Liver (tissue), 8 donors: ENCODE measurements at regions not wholly inside any gene's neighbourhood (a gene's known extent, or its start where the extent isn't known, plus 50 kb on each side); places are given as distances from the start of the nearest gene placed in this dataset.

ENCODE experiments used
- DNase-seq: peaks from one replicate; pipeline ENCODE4 v3.0.0-alpha.2; 2017; ENCODE audit warnings: low spot score
- H3K27ac ChIP-seq, 2 donors: one replicate each; pipeline ENCODE4 v1.7.0; 2013; ENCODE audit warnings: inconsistent platforms in 2 of 2, low read length in 2 of 2, control low read depth in 1 of 2, low read depth in 1 of 2, mild to moderate bottlenecking in 1 of 2
- H3K27me3 ChIP-seq, 4 donors: one replicate each; pipeline versions ENCODE4 v1.6.1 to v1.7.0; 2013; ENCODE audit warnings: low read length in 3 of 4, inconsistent platforms in 1 of 4, mild to moderate bottlenecking in 1 of 4, moderate library complexity in 1 of 4; ENCODE audit not compliant: control insufficient read depth in 4 of 4, insufficient read depth in 4 of 4
- H3K36me3 ChIP-seq, 4 donors: one replicate each; pipeline versions ENCODE4 v1.6.1 to v1.7.0; 2013; ENCODE audit warnings: low read length in 3 of 4, mild to moderate bottlenecking in 3 of 4, low read depth in 1 of 4, moderate library complexity in 1 of 4; ENCODE audit not compliant: control insufficient read depth in 4 of 4, insufficient read depth in 3 of 4
- H3K4me1 ChIP-seq, 4 donors: one replicate each; pipeline versions ENCODE4 v1.6.1 to v1.7.0; 2013; ENCODE audit warnings: low read length in 3 of 4, mild to moderate bottlenecking in 3 of 4, moderate library complexity in 1 of 4; ENCODE audit not compliant: control insufficient read depth in 4 of 4, insufficient read depth in 4 of 4
- H3K4me3 ChIP-seq, 3 donors: one replicate each; pipeline versions ENCODE4 v1.6.1 to v1.7.0; 2013; ENCODE audit warnings: low read length in 3 of 3, control low read depth in 1 of 3, low read depth in 1 of 3, mild to moderate bottlenecking in 1 of 3
- H3K9ac ChIP-seq, 2 donors: one replicate each; pipeline ENCODE4 v1.7.0; 2013; ENCODE audit warnings: low read length in 2 of 2, mild to moderate bottlenecking in 2 of 2, moderate library complexity in 2 of 2, control low read depth in 1 of 2, low read depth in 1 of 2
- H3K9me3 ChIP-seq, 4 donors: one replicate each; pipeline versions ENCODE4 v1.6.1 to v1.7.0; 2013; ENCODE audit warnings: low read length in 3 of 4; ENCODE audit not compliant: control insufficient read depth in 4 of 4
- ATF3 ChIP-seq: IDR thresholded peaks from 2 replicates; pipeline ENCODE4 v1.6.1; 2016; ENCODE audit warnings: antibody characterized with exemption
- CTCF ChIP-seq: fragments of 150-350 bp; IDR thresholded peaks from 2 replicates; pipeline ENCODE4 v1.5.1; 2017; ENCODE audit warnings: improper control_type of control experiment, low read depth, low read length; ENCODE audit not compliant: missing input control
- EGR1 ChIP-seq, 2 donors: IDR thresholded peaks; 2 replicates each; pipeline ENCODE4 v1.6.1; 2016 to 2018; ENCODE audit warnings: antibody characterized with exemption in 2 of 2, low read depth in 2 of 2
- FOXA1 ChIP-seq: IDR thresholded peaks from 2 replicates; pipeline ENCODE4 v1.6.1; 2016; ENCODE audit warnings: antibody characterized with exemption
- FOXA2 ChIP-seq: IDR thresholded peaks from 2 replicates; pipeline ENCODE4 v1.6.1; 2016; ENCODE audit warnings: antibody characterized with exemption
- GABPA ChIP-seq, 2 donors: IDR thresholded peaks in 1 of 2; conservative IDR thresholded peaks in 1 of 2; 2 replicates each; pipeline ENCODE4 v1.6.1; 2016; ENCODE audit warnings: antibody characterized with exemption in 2 of 2, mild to moderate bottlenecking in 1 of 2, moderate library complexity in 1 of 2
- HNF4A ChIP-seq, 2 donors: conservative IDR thresholded peaks; 2 replicates each; pipeline ENCODE4 v1.6.1; 2016; ENCODE audit warnings: antibody characterized with exemption in 2 of 2, mild to moderate bottlenecking in 2 of 2
- JUND ChIP-seq, 2 donors: IDR thresholded peaks; 2 replicates each; pipeline ENCODE4 v1.6.1; 2016; ENCODE audit warnings: antibody characterized with exemption in 2 of 2
- NR2F2 ChIP-seq: IDR thresholded peaks from 2 replicates; pipeline ENCODE4 v1.6.1; 2016; ENCODE audit warnings: antibody characterized with exemption
- RAD21 ChIP-seq, 2 donors: IDR thresholded peaks; 2 replicates each; pipeline ENCODE4 v1.6.1; 2016; ENCODE audit warnings: antibody characterized with exemption in 2 of 2, mild to moderate bottlenecking in 2 of 2
- RXRA ChIP-seq, 2 donors: IDR thresholded peaks; 2 replicates each; pipeline ENCODE4 v1.6.1; 2017 to 2018; ENCODE audit warnings: antibody characterized with exemption in 2 of 2, mild to moderate bottlenecking in 1 of 2
- SP1 ChIP-seq: IDR thresholded peaks from 2 replicates; pipeline ENCODE4 v1.6.1; 2018; ENCODE audit warnings: antibody characterized with exemption, mild to moderate bottlenecking
- TAF1 ChIP-seq: conservative IDR thresholded peaks from 2 replicates; pipeline ENCODE4 v1.6.1; 2016; ENCODE audit warnings: antibody characterized with exemption, mild to moderate bottlenecking
- YY1 ChIP-seq: IDR thresholded peaks from 2 replicates; pipeline ENCODE4 v1.6.1; 2016; ENCODE audit warnings: antibody characterized with exemption, mild to moderate bottlenecking
- ZBTB33 ChIP-seq: IDR thresholded peaks from 2 replicates; pipeline ENCODE4 v1.6.1; 2016; ENCODE audit warnings: antibody characterized with exemption
- WGBS: extraction: QIAGEN DNeasy Blood & Tissue Kit; methylation state at CpG from one replicate; pipeline ENCODE4 v1.1.7; 2013; 5-methylcytosine and 5-hydroxymethylcytosine counted together
- TF ChIP-seq, protein P1 (sequence below): IDR thresholded peaks from 2 replicates; pipeline ENCODE4 v1.6.1; 2016; ENCODE audit warnings: antibody characterized with exemption, mild to moderate bottlenecking
- donor health status: healthy.
- donor health status: healthy.
- donor health status: healthy.
- donor health status: healthy.
- donor health status: healthy.

- TF ChIP-seq, protein P1, sequence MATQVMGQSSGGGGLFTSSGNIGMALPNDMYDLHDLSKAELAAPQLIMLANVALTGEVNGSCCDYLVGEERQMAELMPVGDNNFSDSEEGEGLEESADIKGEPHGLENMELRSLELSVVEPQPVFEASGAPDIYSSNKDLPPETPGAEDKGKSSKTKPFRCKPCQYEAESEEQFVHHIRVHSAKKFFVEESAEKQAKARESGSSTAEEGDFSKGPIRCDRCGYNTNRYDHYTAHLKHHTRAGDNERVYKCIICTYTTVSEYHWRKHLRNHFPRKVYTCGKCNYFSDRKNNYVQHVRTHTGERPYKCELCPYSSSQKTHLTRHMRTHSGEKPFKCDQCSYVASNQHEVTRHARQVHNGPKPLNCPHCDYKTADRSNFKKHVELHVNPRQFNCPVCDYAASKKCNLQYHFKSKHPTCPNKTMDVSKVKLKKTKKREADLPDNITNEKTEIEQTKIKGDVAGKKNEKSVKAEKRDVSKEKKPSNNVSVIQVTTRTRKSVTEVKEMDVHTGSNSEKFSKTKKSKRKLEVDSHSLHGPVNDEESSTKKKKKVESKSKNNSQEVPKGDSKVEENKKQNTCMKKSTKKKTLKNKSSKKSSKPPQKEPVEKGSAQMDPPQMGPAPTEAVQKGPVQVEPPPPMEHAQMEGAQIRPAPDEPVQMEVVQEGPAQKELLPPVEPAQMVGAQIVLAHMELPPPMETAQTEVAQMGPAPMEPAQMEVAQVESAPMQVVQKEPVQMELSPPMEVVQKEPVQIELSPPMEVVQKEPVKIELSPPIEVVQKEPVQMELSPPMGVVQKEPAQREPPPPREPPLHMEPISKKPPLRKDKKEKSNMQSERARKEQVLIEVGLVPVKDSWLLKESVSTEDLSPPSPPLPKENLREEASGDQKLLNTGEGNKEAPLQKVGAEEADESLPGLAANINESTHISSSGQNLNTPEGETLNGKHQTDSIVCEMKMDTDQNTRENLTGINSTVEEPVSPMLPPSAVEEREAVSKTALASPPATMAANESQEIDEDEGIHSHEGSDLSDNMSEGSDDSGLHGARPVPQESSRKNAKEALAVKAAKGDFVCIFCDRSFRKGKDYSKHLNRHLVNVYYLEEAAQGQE = no peak
- no peak for TF ChIP-seq YY1
- TF ChIP-seq JUND (IDR thresholded peaks at IDR 0.05) = no peak
- no peak for TF ChIP-seq RXRA (IDR thresholded peaks at IDR 0.05)
- no peak for TF ChIP-seq FOXA2
These were observed 120.7 kb downstream of the NSUN3 start (continued) for GRCh38 chr3:94183551-94183950.

DNA sequence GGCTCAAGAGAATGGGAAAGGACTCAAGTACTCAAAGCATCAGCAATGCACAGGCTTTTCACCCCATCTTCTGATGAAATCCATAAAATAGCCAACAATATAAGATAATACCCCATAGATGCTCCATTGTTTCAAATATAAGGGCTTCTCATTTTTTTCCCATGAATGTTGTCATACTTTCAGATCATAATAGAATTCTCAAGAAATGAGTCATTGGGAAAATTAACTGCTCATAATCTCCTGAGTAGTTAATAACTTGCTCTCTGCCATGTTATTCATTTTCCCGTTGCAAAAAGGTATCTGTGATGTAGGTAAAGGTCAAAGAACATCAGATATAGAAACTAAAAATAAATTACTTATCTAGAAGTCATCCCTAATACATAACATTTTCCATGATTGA is 121.9 kb downstream of the NSUN3 start:
- Histone ChIP-seq H3K36me3 (no peaks in the 10 kb centered on the region), H3K9ac (no peak overlapping the region), H3K27ac (no peak overlapping the region), H3K4me3 (no peak overlapping the region), H3K4me1 (no peaks in the 10 kb centered on the region), H3K27me3 (peaks cover 0 to 3% (median 0%) of the 10 kb centered on the region in 4 donors), H3K9me3 (no peaks in the 10 kb centered on the region)
- no peak for DNase-seq
- WGBS = 57% methylated on average over 1 of the region's 1 CpG
- TF ChIP-seq CTCF (no peak), RXRA (IDR thresholded peaks at IDR 0.05) (no peak), HNF4A (conservative IDR thresholded peaks at IDR 0.05) (no peak), NR2F2 (no peak), ATF3 (no peak)

GRCh38 chr3:94185753-94186152 is 122.9 kb downstream of the NSUN3 start:
- no peak for DNase-seq
- H3K4me1 ChIP-seq = no peaks in the 10 kb centered on the region
- 72% methylated on average over 2 of the region's 2 CpGs for WGBS
- H3K27me3 ChIP-seq = peaks cover 0 to 3% (median 0%) of the 10 kb centered on the region in 4 donors
- no peaks in the 10 kb centered on the region for H3K9me3 ChIP-seq
- H3K4me3 ChIP-seq = no peak overlapping the region
- H3K9ac ChIP-seq = no peak overlapping the region
- H3K27ac ChIP-seq = no peak overlapping the region
- H3K36me3 ChIP-seq = no peaks in the 10 kb centered on the region
- TF ChIP-seq CTCF (no peak), TAF1 (no peak), ZBTB33 (no peak), RAD21 (IDR thresholded peaks at IDR 0.05) (no peak), JUND (IDR thresholded peaks at IDR 0.05) (no peak), GABPA (IDR thresholded peaks at IDR 0.05 in 1 of 2, conservative IDR thresholded peaks at IDR 0.05 in 1 of 2) (no peak), NR2F2 (no peak), ATF3 (no peak), YY1 (no peak), HNF4A (conservative IDR thresholded peaks at IDR 0.05) (no peak), FOXA2 (no peak), FOXA1 (no peak), SP1 (no peak), EGR1 (IDR thresholded peaks at IDR 0.05; ENCODE audit: low read depth in 2 of 2) (no peak)
- TF ChIP-seq, protein P1 = no peak
